H1 (cell line): ENCODE measurements at regions not wholly inside any gene's neighbourhood (a gene's known extent, or its start where the extent isn't known, plus 50 kb on each side); places are given as distances from the start of the nearest gene placed in this dataset.

Source experiments
- CTCF ChIA-PET: fragments of 300-600 bp; sonication (Branson Sonifier 250); formaldehyde crosslinking; loops from one replicate; lab custom pipeline; 2021; ENCODE audit not compliant: partially characterized antibody; lab: Charles Lee
- POLR2A ChIA-PET: fragments of 300-600 bp; sonication (Branson Sonifier 250); formaldehyde crosslinking; loops from one replicate; lab custom pipeline; 2021; ENCODE audit warnings: inconsistent platforms; ENCODE audit not compliant: partially characterized antibody; lab: Charles Lee
- DNase-seq, 2 experiments: peaks; one replicate each; pipeline versions ENCODE4 v3.0.0 to v3.0.0-alpha.2; 2010 to 2022; ENCODE audit warnings: low spot score in 2 of 2, low read depth in 1 of 2, mixed read lengths in 1 of 2
- FAIRE-seq: peaks from 2 replicates; lab custom pipeline; 2011; peaks lifted over from hg19 to GRCh38; lab: Jason Lieb, UNC
- H2AFZ ChIP-seq: 2 replicates; pipeline ENCODE4 v1.8.1; 2012; ENCODE audit warnings: low read length, inconsistent platforms
- H2AK5ac ChIP-seq: 2 replicates; pipeline ENCODE4 v1.6.1; 2013; ENCODE audit warnings: low read depth, low read length
- H2BK120ac ChIP-seq: replicated peaks from 2 replicates; pipeline ENCODE3; 2013; ENCODE audit warnings: low read depth, low read length, inconsistent platforms
- H2BK12ac ChIP-seq: 2 replicates; pipeline ENCODE4 v1.6.1; 2013; ENCODE audit warnings: low read depth, low read length
- H2BK15ac ChIP-seq: 2 replicates; pipeline ENCODE4 v1.6.1; 2013; ENCODE audit warnings: low read length
- H2BK20ac ChIP-seq: 2 replicates; pipeline ENCODE4 v1.6.1; 2013; ENCODE audit warnings: low read length
- H2BK5ac ChIP-seq: 2 replicates; pipeline ENCODE4 v1.6.1; 2013; ENCODE audit warnings: low read depth, low read length
- H3K14ac ChIP-seq: 2 replicates; pipeline ENCODE4 v1.6.1; 2013; ENCODE audit warnings: inconsistent platforms; ENCODE audit not compliant: insufficient read length
- H3K18ac ChIP-seq: 2 replicates; pipeline ENCODE4 v1.6.1; 2013; ENCODE audit warnings: low read length; ENCODE audit errors: extremely low read depth
- H3K23ac ChIP-seq: 2 replicates; pipeline ENCODE4 v1.6.1; 2013; ENCODE audit warnings: inconsistent platforms; ENCODE audit not compliant: insufficient read length
- H3K23me2 ChIP-seq: 2 replicates; pipeline ENCODE4 v1.6.1; 2013; ENCODE audit warnings: low read depth, low read length
- H3K27ac ChIP-seq: 2 replicates; pipeline ENCODE4 v1.6.1; 2011; ENCODE audit warnings: low read depth, low read length, inconsistent platforms
- H3K27me3 ChIP-seq, 4 experiments: replicated peaks in 1 of 4; 1 replicate in 1 of 4; 2 replicates in 3 of 4; pipeline versions ENCODE4 v1.6.1 to v1.8.1; 2011 to 2013; ENCODE audit warnings: low read length in 3 of 4, mild to moderate bottlenecking in 3 of 4, inconsistent platforms in 2 of 4, mixed read lengths in 2 of 4, moderate library complexity in 1 of 4; ENCODE audit not compliant: control insufficient read depth in 3 of 4, insufficient read depth in 3 of 4; ENCODE audit errors: extremely low read depth in 1 of 4
- H3K36me3 ChIP-seq, 4 experiments: 2 replicates each; pipeline versions ENCODE4 v1.6.1 to v1.8.1; 2011 to 2013; ENCODE audit warnings: mild to moderate bottlenecking in 4 of 4, low read length in 3 of 4, moderate library complexity in 2 of 4, control low read depth in 1 of 4, inconsistent platforms in 1 of 4; ENCODE audit not compliant: insufficient read depth in 4 of 4, control insufficient read depth in 2 of 4
- H3K4ac ChIP-seq: replicated peaks from 2 replicates; pipeline ENCODE3; 2013; ENCODE audit warnings: low read length, low read depth, mixed read lengths, inconsistent platforms; ENCODE audit not compliant: insufficient read length
- H3K4me1 ChIP-seq, 4 experiments: replicated peaks in 1 of 4; 1 replicate in 1 of 4; 2 replicates in 3 of 4; pipeline versions ENCODE4 v1.6.1 to v1.8.1; 2011 to 2013; ENCODE audit warnings: low read length in 3 of 4, inconsistent platforms in 2 of 4, mixed read lengths in 1 of 4; ENCODE audit not compliant: insufficient read depth in 4 of 4, control insufficient read depth in 3 of 4
- H3K4me2 ChIP-seq, 2 experiments: 2 replicates each; pipeline versions ENCODE4 v1.6.1 to v1.8.1; 2011 to 2013; ENCODE audit warnings: low read depth in 2 of 2, low read length in 2 of 2, control low read depth in 1 of 2, inconsistent platforms in 1 of 2, mild to moderate bottlenecking in 1 of 2; ENCODE audit not compliant: insufficient read depth in 1 of 2
- H3K4me3 ChIP-seq, 4 experiments: fragments of 200-600, 300-600 bp in 1 of 4; sonication (generic), shearing (Covaris generic), sonication (Bioruptor Twin) in 1 of 4; 2 replicates each; pipeline versions ENCODE4 v1.5.1 to v1.8.1; 2011 to 2016; ENCODE audit warnings: low read length in 4 of 4, low read depth in 3 of 4, control low read depth in 2 of 4, inconsistent platforms in 2 of 4, mild to moderate bottlenecking in 2 of 4, mixed read lengths in 1 of 4, moderate library complexity in 1 of 4; ENCODE audit not compliant: insufficient read depth in 2 of 4; ENCODE audit errors: extremely low read depth in 1 of 4
- H3K56ac ChIP-seq: replicated peaks from 2 replicates; pipeline ENCODE3; 2013; ENCODE audit warnings: low read depth, mild to moderate bottlenecking, mixed read lengths, low read length, inconsistent platforms; ENCODE audit not compliant: insufficient read length
- H3K79me1 ChIP-seq: 2 replicates; pipeline ENCODE4 v1.6.1; 2013; ENCODE audit warnings: low read depth, low read length, control low read depth
- H3K79me2 ChIP-seq, 2 experiments: 2 replicates each; pipeline versions ENCODE4 v1.6.1 to v1.8.1; 2012 to 2013; ENCODE audit warnings: low read length in 2 of 2, mild to moderate bottlenecking in 2 of 2, inconsistent platforms in 1 of 2; ENCODE audit not compliant: insufficient read depth in 2 of 2, control insufficient read depth in 1 of 2
- H3K9ac ChIP-seq, 4 experiments: replicated peaks in 1 of 4; 1 replicate in 1 of 4; 2 replicates in 3 of 4; pipeline versions ENCODE4 v1.6.1 to v1.8.1; 2011 to 2013; ENCODE audit warnings: low read depth in 3 of 4, low read length in 3 of 4, control low read depth in 2 of 4, mild to moderate bottlenecking in 2 of 4, moderate library complexity in 2 of 4, inconsistent platforms in 1 of 4; ENCODE audit errors: extremely low read depth in 1 of 4
- H3K9me3 ChIP-seq, 2 experiments: 2 replicates each; pipeline versions ENCODE4 v1.6.1 to v1.8.1; 2012 to 2013; ENCODE audit warnings: mild to moderate bottlenecking in 2 of 2, moderate library complexity in 2 of 2, control low read depth in 1 of 2, inconsistent platforms in 1 of 2, low read depth in 1 of 2, low read length in 1 of 2, mixed read lengths in 1 of 2; ENCODE audit not compliant: insufficient read depth in 2 of 2
- H4K20me1 ChIP-seq, 2 experiments: replicated peaks in 1 of 2; 2 replicates each; pipeline versions ENCODE3 to v1.8.1; 2011 to 2013; ENCODE audit warnings: inconsistent platforms in 2 of 2, low read length in 2 of 2, mild to moderate bottlenecking in 1 of 2; ENCODE audit not compliant: insufficient read depth in 2 of 2, control insufficient read depth in 1 of 2
- H4K5ac ChIP-seq: 2 replicates; pipeline ENCODE4 v1.6.1; 2013; ENCODE audit warnings: low read length, low read depth, mixed read lengths, inconsistent platforms; ENCODE audit not compliant: insufficient read length
- H4K8ac ChIP-seq: 2 replicates; pipeline ENCODE4 v1.8.0; 2013; ENCODE audit warnings: mild to moderate bottlenecking, moderate library complexity, low read length, inconsistent platforms; ENCODE audit not compliant: insufficient read depth; ENCODE audit errors: extremely low read depth
- H4K91ac ChIP-seq: replicated peaks from 2 replicates; pipeline ENCODE3; 2013; ENCODE audit warnings: low read length, mixed read lengths, inconsistent platforms; ENCODE audit not compliant: insufficient read length
- ASH2L ChIP-seq: fragments of 200-600, 300-600 bp; sonication (generic); IDR thresholded peaks from one replicate; pipeline ENCODE4 v1.7.1; 2017; ENCODE audit warnings: low read length
- CBX8 ChIP-seq: fragments of 300-800, 300-1000 bp; sonication (generic); IDR thresholded peaks from 2 replicates; pipeline ENCODE4 v1.7.1; 2016; ENCODE audit warnings: low read depth, low read length, borderline replicate concordance
- CEBPB ChIP-seq: IDR thresholded peaks from 2 replicates; pipeline ENCODE4 v1.6.1; 2012; ENCODE audit warnings: low read depth, low read length
- CREB1 ChIP-seq: IDR thresholded peaks from 2 replicates; pipeline ENCODE4 v1.6.1; 2012; ENCODE audit warnings: inconsistent platforms
- CTBP2 ChIP-seq: IDR thresholded peaks from 2 replicates; pipeline ENCODE4 v1.7.0; 2011; ENCODE audit warnings: borderline replicate concordance, mild to moderate bottlenecking, moderate library complexity, mixed read lengths, low read length; ENCODE audit not compliant: insufficient read depth, insufficient read length
- HDAC6 ChIP-seq: IDR thresholded peaks from one replicate; pipeline ENCODE4 v1.7.1; 2012; ENCODE audit warnings: low read depth, mild to moderate bottlenecking, inconsistent platforms, low read length, moderate library complexity
- JUN ChIP-seq: IDR thresholded peaks from 2 replicates; pipeline ENCODE4 v1.6.1; 2011; ENCODE audit warnings: low read depth, mild to moderate bottlenecking, improper control_type of control experiment, low read length
- JUND ChIP-seq: IDR thresholded peaks from 2 replicates; pipeline ENCODE4 v1.6.1; 2011; ENCODE audit warnings: mild to moderate bottlenecking, improper control_type of control experiment, low read length
- PHF8 ChIP-seq: fragments of 200-600 bp; sonication (generic); conservative IDR thresholded peaks from 2 replicates; pipeline ENCODE4 v1.7.1; 2012; ENCODE audit warnings: low read depth, mild to moderate bottlenecking, inconsistent platforms, low read length, moderate library complexity
- RBBP5 ChIP-seq: IDR thresholded peaks from 2 replicates; pipeline ENCODE4 v1.7.1; 2012; ENCODE audit warnings: low read depth, mild to moderate bottlenecking, inconsistent platforms, low read length, moderate library complexity, borderline replicate concordance
- SAP30 ChIP-seq: fragments of 300-600 bp; sonication (generic); IDR thresholded peaks from 2 replicates; pipeline ENCODE4 v1.7.1; 2012; ENCODE audit warnings: low read length, moderate library complexity, mild to moderate bottlenecking, inconsistent platforms; ENCODE audit not compliant: insufficient read depth, insufficient replicate concordance
- TAF7 ChIP-seq: optimal IDR thresholded peaks from 2 replicates; pipeline ENCODE3; 2011; ENCODE audit warnings: low read depth, mild to moderate bottlenecking, inconsistent platforms, low read length, moderate library complexity, borderline replicate concordance
- TBP ChIP-seq: IDR thresholded peaks from 2 replicates; pipeline ENCODE4 v1.6.1; 2011; ENCODE audit warnings: low read depth, low read length, improper control_type of control experiment
- YY1 ChIP-seq: IDR thresholded peaks from 2 replicates; pipeline ENCODE4 v1.6.1; 2011; ENCODE audit warnings: low read depth, mild to moderate bottlenecking, low read length
- WGBS, 2 experiments: shearing (Covaris generic) in 1 of 2; methylation state at CpG; one replicate each; pipeline versions ENCODE4 v1.1.6 to v1.1.7; 2013 to 2015; ENCODE audit warnings: low lambda C conversion rate in 2 of 2, mixed read lengths in 2 of 2, inconsistent platforms in 1 of 2, low coverage in 1 of 2, missing lambda C conversion rate in 1 of 2; ENCODE audit not compliant: insufficient replicate concordance in 2 of 2, insufficient coverage in 1 of 2, insufficient read length in 1 of 2; ENCODE audit errors: extremely low coverage in 1 of 2, missing lambda C conversion rate in 1 of 2; 5-methylcytosine and 5-hydroxymethylcytosine counted together

GRCh38 chr6:156628805-156629204, 148.4 kb upstream of the ARID1B start:
- POLR2A ChIA-PET = no interaction called here
- Histone ChIP-seq H2BK20ac (no peak overlapping the region), H2BK15ac (no peak overlapping the region)

More at GRCh38 chr6:156628805-156629204, 148.4 kb upstream of the ARID1B start:
- Histone ChIP-seq H3K79me1 (no peaks in the 10 kb centered on the region), H2BK5ac (no peak overlapping the region), H4K91ac (no peak overlapping the region), H3K4me3 (no peak overlapping the region), H3K27me3 (no peaks in the 10 kb centered on the region), H3K14ac (no peak overlapping the region), H3K18ac (no peak overlapping the region), H3K4ac (no peak overlapping the region), H2BK12ac (no peak overlapping the region), H3K36me3 (no peaks in the 10 kb centered on the region), H4K20me1 (no peaks in the 10 kb centered on the region), H3K56ac (no peak overlapping the region), H3K79me2 (no peaks in the 10 kb centered on the region), H2BK120ac (no peak overlapping the region), H3K9me3 (no peaks in the 10 kb centered on the region), H3K4me2 (no peak overlapping the region), H3K4me1 (no peaks in the 10 kb centered on the region; a peak in 1 of 7 replicates), H2AK5ac (no peak overlapping the region), H2AFZ (no peak overlapping the region), H4K8ac (no peak overlapping the region), H4K5ac (no peak overlapping the region), H3K9ac (no peak overlapping the region), H3K23ac (no peak overlapping the region), H3K23me2 (no peaks in the 10 kb centered on the region), H3K27ac (no peak overlapping the region)
- WGBS, 2 experiments = 76% methylated on average over 3 of the region's 3 CpGs; no CpG with 5 or more reads in 1 of the 2 experiments
- TF ChIP-seq JUND (no peak), PHF8 (no peak), RBBP5 (no peak), TBP (no peak), CTBP2 (no peak), ASH2L (no peak), CEBPB (no peak), CREB1 (no peak), TAF7 (no peak), JUN (no peak), SAP30 (no peak), CBX8 (no peak), YY1 (no peak), HDAC6 (no peak)
- CTCF ChIA-PET = interaction anchor here (1.7 kb wide), 1 partner anchor 10 kb away, joined by 4 read pairs; no protein-coding TSS in a partner anchor
- no peak for DNase-seq
- FAIRE-seq = no peak
